PC-3 (cell line): ENCODE measurements at regions not wholly inside any gene's neighbourhood (a gene's known extent, or its start where the extent isn't known, plus 50 kb on each side); places are given as distances from the start of the nearest gene placed in this dataset.

Experiments used
- ATAC-seq: fragments of 200-7000 bp; cut with Tn5 transposase; 2 replicates; pipeline ENCODE4 v1.9.1; 2020; ENCODE audit warnings: mild to moderate bottlenecking, moderate library complexity
- BruUV-seq: library from RNA; stranded (reverse); fragments of 400-500 nt; replicated peaks from 2 replicates; lab custom pipeline; 2021; lab: Mats Ljungman, UMichigan
- CTCF ChIA-PET: fragments of 300-600 bp; sonication (Branson Sonifier 250); formaldehyde crosslinking; loops from one replicate; lab custom pipeline; 2022; ENCODE audit warnings: antibody characterized with exemption; lab: Charles Lee
- POLR2A ChIA-PET: fragments of 300-600 bp; sonication (Branson Sonifier 250); formaldehyde crosslinking; loops from one replicate; lab custom pipeline; 2022; ENCODE audit warnings: antibody characterized with exemption; ENCODE audit not compliant: unreplicated experiment; lab: Charles Lee
- DNase-seq: peaks from one replicate; pipeline ENCODE4 v3.0.0-alpha.2; 2015
- H2AFZ ChIP-seq: fragments of 300-600 bp; sonication (generic); 2 replicates; pipeline ENCODE4 v1.6.0; 2016; ENCODE audit warnings: antibody characterized with exemption, low read length
- H3F3A ChIP-seq: fragments of 300-600 bp; sonication (generic); one replicate; pipeline ENCODE4 v1.6.0; 2017; ENCODE audit warnings: antibody characterized with exemption, low read length, control low read depth, mild to moderate bottlenecking; ENCODE audit not compliant: unreplicated experiment
- H3K27ac ChIP-seq: fragments of 300-600 bp; sonication (generic); 2 replicates; pipeline ENCODE4 v1.5.1; 2016; ENCODE audit warnings: mild to moderate bottlenecking, low read length
- H3K27me3 ChIP-seq: fragments of 300-600 bp; sonication (generic); 2 replicates; pipeline ENCODE4 v1.6.1; 2016; ENCODE audit warnings: low read length, mixed read lengths
- H3K36me3 ChIP-seq: fragments of 300-600 bp; sonication (generic); 2 replicates; pipeline ENCODE4 v1.6.1; 2016; ENCODE audit warnings: low read depth, mixed run types, low read length, mixed read lengths
- H3K4me1 ChIP-seq: fragments of 300-600 bp; sonication (generic); 2 replicates; pipeline ENCODE4 v1.5.1; 2016; ENCODE audit warnings: low read length; ENCODE audit not compliant: insufficient read depth
- H3K4me2 ChIP-seq: fragments of 300-600 bp; sonication (generic); 2 replicates; pipeline ENCODE4 v1.6.0; 2016; ENCODE audit warnings: low read length
- H3K4me3 ChIP-seq: fragments of 300-600 bp; sonication (generic); 2 replicates; pipeline ENCODE4 v1.5.1; 2016; ENCODE audit warnings: mild to moderate bottlenecking, low read length, mixed read lengths
- H3K79me2 ChIP-seq: fragments of 300-600 bp; sonication (generic); 2 replicates; pipeline ENCODE4 v1.6.1; 2017; ENCODE audit warnings: low read length, mixed read lengths
- H3K9ac ChIP-seq: fragments of 300-600 bp; sonication (generic); 2 replicates; pipeline ENCODE4 v1.6.0; 2016; ENCODE audit warnings: mild to moderate bottlenecking, low read length
- H3K9me2 ChIP-seq: fragments of 300-600 bp; sonication (generic); replicated peaks from 2 replicates; pipeline ENCODE4 v1.6.1; 2016; ENCODE audit warnings: mixed run types, low read length, mixed read lengths
- H3K9me3 ChIP-seq: fragments of 300-600 bp; sonication (generic); 2 replicates; pipeline ENCODE4 v1.6.1; 2016; ENCODE audit warnings: low read length, mixed read lengths
- H4K20me1 ChIP-seq: fragments of 300-600 bp; sonication (generic); 2 replicates; pipeline ENCODE4 v1.6.1; 2016; ENCODE audit warnings: low read length, mixed read lengths
- CTCF ChIP-seq: fragments of 300-600 bp; sonication (generic); conservative IDR thresholded peaks from 2 replicates; pipeline ENCODE4 v1.5.1; 2017; ENCODE audit warnings: antibody characterized with exemption, low read depth, mild to moderate bottlenecking, low read length
- EZH2 ChIP-seq: fragments of 300-600 bp; sonication (generic); IDR thresholded peaks from one replicate; pipeline ENCODE4 v1.6.1; 2017; ENCODE audit warnings: antibody characterized with exemption, mild to moderate bottlenecking, low read length; ENCODE audit not compliant: unreplicated experiment
- EZH2phosphoT487 ChIP-seq: fragments of 300-600 bp; sonication (generic); IDR thresholded peaks from 2 replicates; pipeline ENCODE4 v1.6.1; 2018; ENCODE audit warnings: mild to moderate bottlenecking, antibody characterized with exemption, low read length, borderline replicate concordance
- intact Hi-C: fragments of 100-400 bp; cut with micrococcal nuclease; formaldehyde crosslinking; loops from 2 replicates; pipeline ENCODE4 v1.9.0; 2023

- intact Hi-C loops = no loop called here
- no peak for DNase-seq
- ChIA-PET CTCF (no interaction called here), POLR2A (no interaction called here)
- Histone ChIP-seq H3K27me3 (no peaks in the 10 kb centered on the region), H3K36me3 (no peaks in the 10 kb centered on the region), H3K4me2 (no peak overlapping the region), H3K4me1 (no peaks in the 10 kb centered on the region), H2AFZ (no peak overlapping the region), H3K9ac (no peak overlapping the region), H3K9me2 (no peaks in the 10 kb centered on the region), H3F3A (no peaks in the 10 kb centered on the region), H3K79me2 (no peaks in the 10 kb centered on the region), H3K27ac (no peak overlapping the region), H3K4me3 (no peak overlapping the region), H3K9me3 (no peaks in the 10 kb centered on the region), H4K20me1 (no peaks in the 10 kb centered on the region)
- no peak for TF ChIP-seq EZH2phosphoT487
- no peak for TF ChIP-seq CTCF
- no peak for TF ChIP-seq EZH2
- BruUV-seq = no TSS peak
- no peak for ATAC-seq
Observed at GRCh38 chr5:159412284-159413046, 82.2 kb upstream of the IL12B start.

GRCh38 chr5:159414021-159414420 lies 83.7 kb upstream of the IL12B start:
- BruUV-seq = no TSS peak
- no peak overlapping the region for H3K4me3 ChIP-seq
- no peak for TF ChIP-seq EZH2
- TF ChIP-seq CTCF = no peak
- no peak for TF ChIP-seq EZH2phosphoT487

GRCh38 chr5:159415301-159415937 lies 85.1 kb upstream of the IL12B start:
- ChIA-PET POLR2A (no interaction called here), CTCF (no interaction called here)
- Histone ChIP-seq H2AFZ (no peak overlapping the region), H3K36me3 (no peaks in the 10 kb centered on the region), H3K4me1 (no peaks in the 10 kb centered on the region), H3K9me2 (no peaks in the 10 kb centered on the region), H3K9ac (no peak overlapping the region), H3K4me3 (no peak overlapping the region), H3K9me3 (no peaks in the 10 kb centered on the region), H3K27me3 (no peaks in the 10 kb centered on the region), H3K4me2 (no peak overlapping the region), H3K27ac (no peak overlapping the region), H3F3A (no peaks in the 10 kb centered on the region), H3K79me2 (no peaks in the 10 kb centered on the region), H4K20me1 (no peaks in the 10 kb centered on the region)
- ATAC-seq (no peak), DNase-seq (no peak)
- TF ChIP-seq EZH2 (no peak), CTCF (no peak), EZH2phosphoT487 (no peak)
- intact Hi-C loops = no loop called here
- no TSS peak for BruUV-seq

More at GRCh38 chr5:159414021-159414420, 83.7 kb upstream of the IL12B start:
- Histone ChIP-seq H4K20me1 (no peaks in the 10 kb centered on the region), H3K27ac (no peak overlapping the region), H3K9ac (no peak overlapping the region), H2AFZ (no peak overlapping the region), H3K4me1 (no peaks in the 10 kb centered on the region), H3K9me2 (no peaks in the 10 kb centered on the region), H3K4me2 (no peak overlapping the region), H3K27me3 (no peaks in the 10 kb centered on the region), H3K9me3 (no peaks in the 10 kb centered on the region), H3F3A (no peaks in the 10 kb centered on the region), H3K79me2 (no peaks in the 10 kb centered on the region), H3K36me3 (no peaks in the 10 kb centered on the region)
- intact Hi-C loops = no loop called here
- ChIA-PET CTCF (no interaction called here), POLR2A (no interaction called here)
- DNase-seq = no peak
- no peak for ATAC-seq
